ENCODE measurements at regions not wholly inside any gene's neighbourhood (a gene's known extent, or its start where the extent isn't known, plus 50 kb on each side); places are given as distances from the start of the nearest gene placed in this dataset.

DNA sequence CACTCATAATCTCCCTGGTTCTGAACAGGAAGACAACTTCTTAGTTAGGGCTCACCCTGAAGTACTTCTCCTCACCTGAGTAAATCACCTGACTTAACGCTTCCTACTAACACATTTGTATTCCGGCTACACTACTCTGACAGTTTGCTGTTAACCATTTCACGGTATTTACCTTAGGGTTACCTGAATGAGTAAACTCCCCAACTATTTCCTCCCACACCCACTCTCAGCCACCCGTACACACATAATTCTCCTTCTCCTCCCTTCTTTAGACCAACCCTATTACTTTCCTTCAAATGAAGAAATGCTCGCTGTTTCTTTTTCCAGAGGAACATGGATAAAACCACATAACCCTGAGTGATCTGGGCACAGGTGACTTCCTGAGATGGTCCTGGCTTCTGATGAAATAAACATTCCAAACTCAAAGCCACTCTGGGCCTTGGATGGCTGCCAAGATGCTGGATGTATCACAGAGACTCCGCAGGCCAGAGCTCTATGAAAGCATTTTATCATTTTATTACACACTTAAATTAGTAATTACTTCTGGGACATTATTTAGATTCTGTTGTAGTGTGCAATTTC lies 183.6 kb upstream of the ATP11B start:
- Histone ChIP-seq H3K27ac (peak overlapping the region; percentile 53; the same call in 1 of the 2 replicates), H3K9ac (ENCODE audit: insufficient read length) (no peak overlapping the region), H3K9me3 (ENCODE audit: low read depth, low read length) (no peaks in the 10 kb centered on the region), H3K4me3 (peak overlapping the region; percentile 21; the same call in 1 of the 2 replicates), H3K36me3 (ENCODE audit: insufficient read depth, low read length) (no peaks in the 10 kb centered on the region)
- DNase-seq (ENCODE audit: low read depth, low spot score), result no peak
- TF ChIP-seq POLR2AphosphoS5 (IDR thresholded peaks at IDR 0.05; ENCODE audit: borderline replicate concordance, low read depth, low read length) (no peak), EZH2 (IDR thresholded peaks at IDR 0.05) (no peak), FOXP2 (optimal IDR thresholded peaks at IDR 0.05; ENCODE audit: control extremely low read depth, extremely low read length, insufficient read depth) (no peak)

DNA sequence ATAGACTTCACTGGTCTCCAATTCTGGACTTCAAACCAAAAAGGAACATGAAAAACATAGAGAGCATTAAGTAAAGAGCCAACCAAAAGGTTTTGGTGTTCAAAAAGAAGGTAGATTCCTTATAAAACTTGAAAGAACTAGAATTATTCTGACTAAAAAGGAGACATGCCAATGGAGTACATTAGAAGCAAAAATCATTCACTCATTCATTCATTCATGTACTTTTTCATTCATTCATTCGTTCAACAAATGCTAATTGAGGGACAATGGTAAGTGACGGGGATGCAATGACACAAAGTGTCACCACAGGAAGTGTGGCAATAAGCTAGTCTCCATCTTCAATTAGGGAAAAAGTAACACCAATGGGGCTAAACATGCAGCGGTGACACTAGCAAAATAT lies 181.0 kb upstream of the ATP11B start:
- H3K9me3 ChIP-seq (ENCODE audit: low read depth, low read length), result no peaks in the 10 kb centered on the region
- no peak for DNase-seq (ENCODE audit: low read depth, low spot score)

DNA sequence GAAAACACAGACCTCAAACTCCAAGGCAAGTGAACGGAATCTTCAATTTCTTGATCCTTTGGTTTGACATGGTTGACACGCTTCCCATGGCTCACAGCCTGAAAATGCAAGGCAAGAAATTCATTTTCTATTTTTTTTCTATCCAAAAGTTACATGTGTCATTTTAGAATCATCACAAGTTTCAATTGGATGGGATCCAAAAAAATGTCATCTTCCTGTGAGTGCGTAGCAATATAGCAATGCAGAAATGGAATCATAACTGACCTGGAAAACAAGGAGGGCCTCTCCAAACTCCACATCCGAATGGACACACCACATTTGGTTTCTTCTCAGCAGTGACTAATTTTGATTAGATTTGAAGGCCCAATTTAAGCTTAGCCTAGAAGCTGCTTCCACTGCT lies 175.8 kb upstream of the ATP11B start:
- TF ChIP-seq POLR2AphosphoS5 (IDR thresholded peaks at IDR 0.05; ENCODE audit: borderline replicate concordance, low read depth, low read length) (no peak), FOXP2 (optimal IDR thresholded peaks at IDR 0.05; ENCODE audit: control extremely low read depth, extremely low read length, insufficient read depth) (no peak), EZH2 (IDR thresholded peaks at IDR 0.05) (no peak)
- no peaks in the 10 kb centered on the region for H3K9me3 ChIP-seq (ENCODE audit: low read depth, low read length)
- no peak overlapping the region for H3K27ac ChIP-seq
- DNase-seq (ENCODE audit: low read depth, low spot score), result no peak
- H3K4me3 ChIP-seq, result no peak overlapping the region
- no peaks in the 10 kb centered on the region for H3K36me3 ChIP-seq (ENCODE audit: insufficient read depth, low read length)
- peak overlapping the region; percentile 30 for H3K9ac ChIP-seq (ENCODE audit: insufficient read length)

More for the DNA sequence above, 181.0 kb upstream of the ATP11B start:
- no peaks in the 10 kb centered on the region for H3K36me3 ChIP-seq (ENCODE audit: insufficient read depth, low read length)
- no peak overlapping the region for H3K9ac ChIP-seq (ENCODE audit: insufficient read length)
- TF ChIP-seq EZH2 (IDR thresholded peaks at IDR 0.05), result no peak
- TF ChIP-seq FOXP2 (optimal IDR thresholded peaks at IDR 0.05; ENCODE audit: control extremely low read depth, extremely low read length, insufficient read depth), result no peak
- no peak for TF ChIP-seq POLR2AphosphoS5 (IDR thresholded peaks at IDR 0.05; ENCODE audit: borderline replicate concordance, low read depth, low read length)
- no peak overlapping the region for H3K27ac ChIP-seq
- no peak overlapping the region for H3K4me3 ChIP-seq

DNA sequence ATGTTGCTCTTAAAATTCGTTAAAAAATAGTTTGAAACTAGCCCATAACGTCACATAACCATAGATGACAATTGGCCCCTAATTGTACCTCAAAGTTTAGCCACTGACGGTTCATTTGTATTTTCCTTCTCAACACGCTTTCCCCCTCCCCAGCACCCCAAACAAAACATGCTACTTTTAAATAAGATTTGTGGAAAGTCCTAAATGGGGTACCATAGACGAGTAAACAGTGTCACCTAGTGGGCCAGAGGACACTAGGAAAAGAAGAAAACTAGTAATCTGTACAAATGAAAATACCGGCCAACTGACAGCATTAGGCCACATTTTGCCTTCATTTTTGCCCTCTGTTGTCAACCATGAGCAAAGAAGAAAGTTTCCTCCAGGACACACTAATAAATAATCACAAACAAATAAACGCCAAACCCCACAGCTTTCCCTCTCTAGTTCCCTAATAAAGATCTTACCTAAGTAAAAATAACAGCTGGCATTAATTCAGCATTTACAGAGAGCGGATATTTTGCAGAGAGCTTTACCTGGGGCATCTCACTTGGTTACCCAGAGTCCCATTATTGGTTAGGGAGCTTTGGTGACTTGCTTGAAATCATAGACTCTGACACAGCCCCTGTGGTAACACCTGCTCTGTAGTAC lies 175.1 kb upstream of the ATP11B start:
- Histone ChIP-seq H3K4me3 (no peak overlapping the region), H3K9me3 (ENCODE audit: low read depth, low read length) (no peaks in the 10 kb centered on the region), H3K9ac (ENCODE audit: insufficient read length) (no peak overlapping the region), H3K27ac (no peak overlapping the region), H3K36me3 (ENCODE audit: insufficient read depth, low read length) (no peaks in the 10 kb centered on the region)
- peak; percentile 65 for DNase-seq (ENCODE audit: low read depth, low spot score)
- TF ChIP-seq POLR2AphosphoS5 (IDR thresholded peaks at IDR 0.05; ENCODE audit: borderline replicate concordance, low read depth, low read length) (no peak), FOXP2 (optimal IDR thresholded peaks at IDR 0.05; ENCODE audit: control extremely low read depth, extremely low read length, insufficient read depth) (no peak), EZH2 (IDR thresholded peaks at IDR 0.05) (no peak)

DNA sequence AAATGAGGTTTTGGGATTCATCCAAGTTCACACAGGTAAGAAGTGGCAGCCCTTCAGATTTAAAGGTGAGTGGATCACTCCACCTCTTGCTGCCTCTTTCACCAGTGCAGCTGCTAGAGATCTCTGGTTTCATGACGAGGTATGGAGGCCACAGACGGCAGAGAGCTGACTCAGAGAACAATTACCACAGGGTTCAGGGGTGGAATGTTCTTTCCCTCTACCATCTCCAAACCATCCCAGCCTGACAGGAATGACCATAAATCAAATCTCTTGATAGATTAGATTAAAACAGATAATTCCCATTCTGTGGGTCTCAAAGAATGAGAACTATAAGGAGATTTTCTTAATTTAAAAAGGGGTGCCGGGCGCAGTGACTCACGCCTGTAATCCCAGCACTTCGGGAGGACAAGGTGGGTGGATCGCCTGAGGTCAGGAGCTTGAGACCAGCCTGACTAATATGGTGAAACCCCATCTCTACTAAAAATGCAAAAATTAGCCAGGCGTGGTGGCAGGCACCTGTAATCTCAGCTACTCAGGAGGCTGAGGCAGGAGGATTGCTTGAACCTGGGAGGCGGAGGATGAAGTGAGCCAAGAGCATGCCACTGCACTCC lies 174.2 kb upstream of the ATP11B start:
- H3K4me3 ChIP-seq, result no peak overlapping the region
- DNase-seq (ENCODE audit: low read depth, low spot score), result no peak
- no peak overlapping the region for H3K9ac ChIP-seq (ENCODE audit: insufficient read length)
- TF ChIP-seq EZH2 (IDR thresholded peaks at IDR 0.05), result no peak
- no peak for TF ChIP-seq POLR2AphosphoS5 (IDR thresholded peaks at IDR 0.05; ENCODE audit: borderline replicate concordance, low read depth, low read length)
- TF ChIP-seq FOXP2 (optimal IDR thresholded peaks at IDR 0.05; ENCODE audit: control extremely low read depth, extremely low read length, insufficient read depth), result no peak
- H3K36me3 ChIP-seq (ENCODE audit: insufficient read depth, low read length), result no peaks in the 10 kb centered on the region
- H3K27ac ChIP-seq, result no peak overlapping the region
- H3K9me3 ChIP-seq (ENCODE audit: low read depth, low read length), result no peaks in the 10 kb centered on the region

DNA sequence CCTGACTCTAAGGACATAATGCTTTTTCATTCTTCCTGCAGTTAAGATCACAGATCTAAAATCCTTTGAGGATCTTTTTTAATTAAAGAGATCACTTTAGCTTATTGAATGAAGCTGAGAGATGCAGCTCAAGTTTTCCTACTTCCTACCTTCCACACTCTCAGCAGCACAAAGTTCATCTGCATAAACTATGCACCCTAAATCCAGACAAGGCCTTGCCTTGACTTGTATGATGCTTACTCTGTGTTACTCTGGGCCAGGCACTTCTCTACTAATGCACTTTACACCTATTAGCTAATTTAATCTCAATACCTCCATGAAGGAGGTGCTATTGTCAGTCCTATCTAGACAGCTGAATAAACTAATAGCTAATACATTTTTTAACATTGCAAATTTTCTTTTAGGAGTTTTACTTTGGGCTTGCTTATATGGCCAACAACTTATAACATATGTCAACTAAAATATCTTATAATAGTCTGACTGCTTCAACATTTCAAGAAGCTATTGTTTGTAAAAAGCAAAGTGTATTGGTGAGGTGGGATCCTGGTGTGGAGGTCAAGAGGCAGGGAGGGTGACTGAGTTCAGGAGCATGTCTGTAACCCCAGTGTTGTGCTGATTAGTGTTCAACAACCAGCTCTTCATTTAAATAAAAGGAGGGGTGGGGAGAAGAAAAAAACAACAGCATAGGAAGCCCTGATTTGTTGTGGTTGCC lies 172.4 kb upstream of the ATP11B start:
- Histone ChIP-seq H3K9me3 (ENCODE audit: low read depth, low read length) (no peaks in the 10 kb centered on the region), H3K4me3 (no peak overlapping the region), H3K36me3 (ENCODE audit: insufficient read depth, low read length) (no peaks in the 10 kb centered on the region), H3K9ac (ENCODE audit: insufficient read length) (no peak overlapping the region), H3K27ac (no peak overlapping the region)
- no peak for TF ChIP-seq FOXP2 (optimal IDR thresholded peaks at IDR 0.05; ENCODE audit: control extremely low read depth, extremely low read length, insufficient read depth)
- TF ChIP-seq POLR2AphosphoS5 (IDR thresholded peaks at IDR 0.05; ENCODE audit: borderline replicate concordance, low read depth, low read length), result no peak
- no peak for DNase-seq (ENCODE audit: low read depth, low spot score)

DNA sequence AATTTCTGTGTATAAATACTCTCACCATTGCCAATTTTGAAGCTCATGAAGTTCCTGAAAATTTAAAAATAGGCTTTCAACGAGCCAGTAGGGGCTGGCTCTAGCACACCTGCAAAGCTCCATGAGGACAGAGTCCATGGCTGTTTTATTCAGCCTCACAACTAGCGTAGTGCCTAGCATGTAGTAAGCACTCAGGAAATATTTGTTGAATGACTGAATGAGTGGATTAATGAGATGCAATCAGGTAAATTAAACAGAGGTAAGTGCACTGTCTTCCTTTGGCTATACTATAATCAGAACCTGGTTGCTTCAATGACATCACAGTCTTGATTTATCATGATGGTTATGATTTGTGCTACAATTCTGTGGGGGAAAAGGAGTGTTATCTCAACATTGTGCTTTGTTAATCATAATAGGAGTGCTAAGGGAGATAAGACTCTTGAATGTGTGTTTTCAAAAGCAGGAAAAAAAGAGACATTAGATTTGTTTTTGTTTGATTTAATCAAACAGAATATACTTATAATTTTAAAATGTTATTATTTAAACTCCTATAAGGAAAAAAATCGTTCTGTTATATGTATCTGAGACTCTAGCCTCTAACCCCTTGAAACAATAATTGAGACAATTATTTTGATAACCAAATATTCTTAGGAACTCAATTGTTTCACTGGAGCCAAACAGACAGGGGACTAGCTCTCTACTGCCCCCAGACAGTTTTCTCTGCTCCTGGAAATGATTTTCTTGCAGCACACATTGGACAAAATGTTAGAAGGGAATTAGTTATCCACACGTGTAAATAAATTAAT lies 171.7 kb upstream of the ATP11B start:
- TF ChIP-seq FOXP2 (optimal IDR thresholded peaks at IDR 0.05; ENCODE audit: control extremely low read depth, extremely low read length, insufficient read depth) (no peak), EZH2 (IDR thresholded peaks at IDR 0.05) (no peak), POLR2AphosphoS5 (IDR thresholded peaks at IDR 0.05; ENCODE audit: borderline replicate concordance, low read depth, low read length) (no peak)
- Histone ChIP-seq H3K9ac (ENCODE audit: insufficient read length) (no peak overlapping the region), H3K27ac (no peak overlapping the region), H3K4me3 (no peak overlapping the region), H3K9me3 (ENCODE audit: low read depth, low read length) (no peaks in the 10 kb centered on the region), H3K36me3 (ENCODE audit: insufficient read depth, low read length) (no peaks in the 10 kb centered on the region)
- no peak for DNase-seq (ENCODE audit: low read depth, low spot score)

DNA sequence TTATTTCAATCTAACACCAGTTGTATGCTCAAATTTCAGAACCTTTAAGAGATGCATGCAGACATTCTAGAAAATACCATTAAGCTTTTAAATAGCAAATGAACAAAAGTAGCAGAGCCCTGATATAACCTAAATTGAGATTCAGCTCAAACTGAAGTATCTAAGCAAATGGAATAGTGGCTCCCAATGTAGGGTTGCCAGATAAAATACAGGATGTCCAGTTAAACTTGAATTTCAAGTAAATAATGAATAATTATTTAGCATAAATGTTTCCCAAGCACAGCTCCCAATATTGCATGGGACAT lies 171.1 kb upstream of the ATP11B start:
- no peak overlapping the region for H3K4me3 ChIP-seq

More for the DNA sequence above, 171.1 kb upstream of the ATP11B start:
- H3K9me3 ChIP-seq (ENCODE audit: low read depth, low read length), result no peaks in the 10 kb centered on the region
- DNase-seq (ENCODE audit: low read depth, low spot score), result no peak
- no peaks in the 10 kb centered on the region for H3K36me3 ChIP-seq (ENCODE audit: insufficient read depth, low read length)
- no peak for TF ChIP-seq FOXP2 (optimal IDR thresholded peaks at IDR 0.05; ENCODE audit: control extremely low read depth, extremely low read length, insufficient read depth)
- TF ChIP-seq EZH2 (IDR thresholded peaks at IDR 0.05), result no peak
- TF ChIP-seq POLR2AphosphoS5 (IDR thresholded peaks at IDR 0.05; ENCODE audit: borderline replicate concordance, low read depth, low read length), result no peak
- H3K9ac ChIP-seq (ENCODE audit: insufficient read length), result no peak overlapping the region
- H3K27ac ChIP-seq, result no peak overlapping the region
